Prostate gland (tissue), 2 donors: ENCODE measurements at regions not wholly inside any gene's neighbourhood (a gene's known extent, or its start where the extent isn't known, plus 50 kb on each side); places are given as distances from the start of the nearest gene placed in this dataset.
"Not testable (repeated sequence)": the region's sequence is repeated elsewhere in the genome, so short reads cannot be mapped to it uniquely, and the experiment has no call there.

Experiments
- DNase-seq: peaks from one replicate; pipeline ENCODE4 v3.0.0-alpha.2; 2019; ENCODE audit warnings: low spot score
- H3K27ac ChIP-seq, 2 donors: fragments of 200-600 bp; sonication (generic); 2 replicates each; pipeline ENCODE4 v1.5.1; 2017 to 2019
- H3K27me3 ChIP-seq: fragments of 200-600 bp; sonication (generic); replicated peaks from 2 replicates; pipeline ENCODE4 v1.5.1; 2019; ENCODE audit not compliant: insufficient read depth
- H3K36me3 ChIP-seq, 2 donors: fragments of 200-600 bp; sonication (generic); 1 replicate in 1 of 2; 2 replicates in 1 of 2; pipeline versions ENCODE4 v1.5.1 to v1.8.1; 2017 to 2019
- H3K4me1 ChIP-seq: fragments of 200-600 bp; sonication (generic); replicated peaks from 2 replicates; pipeline ENCODE4 v1.5.1; 2019
- H3K4me3 ChIP-seq, 2 donors: fragments of 200-600 bp; sonication (generic); 2 replicates each; pipeline ENCODE4 v1.5.1; 2017 to 2019
- H3K9me3 ChIP-seq: fragments of 200-600 bp; sonication (generic); 2 replicates; pipeline ENCODE4 v1.5.1; 2017
- CTCF ChIP-seq, 4 experiments: fragments of 200-600 bp in 2 of 4; fragments of 450-650 bp in 2 of 4; sonication (generic) in 2 of 4; IDR thresholded peaks; 1 replicate in 3 of 4; 2 replicates in 1 of 4; pipeline ENCODE4 v1.5.1; 2016 to 2019; ENCODE audit warnings: antibody characterized with exemption in 4 of 4, mild to moderate bottlenecking in 2 of 4, moderate library complexity in 2 of 4
- POLR2A ChIP-seq: fragments of 450-650 bp; IDR thresholded peaks from one replicate; pipeline ENCODE4 v1.6.1; 2016; ENCODE audit warnings: antibody characterized with exemption, mild to moderate bottlenecking
- POLR2AphosphoS5 ChIP-seq: sonication (generic); formaldehyde crosslinking; IDR thresholded peaks from one replicate; pipeline ENCODE4 v1.6.1; 2017; ENCODE audit warnings: antibody characterized with exemption
- WGBS: methylation state at CpG from one replicate; pipeline ENCODE4 v1.1.5; 2018; 5-methylcytosine and 5-hydroxymethylcytosine counted together
- intact Hi-C: fragments of 100-400 bp; cut with DNase I; formaldehyde crosslinking; loops from one replicate; pipeline ENCODE4 v1.14.2; 2022

- no peak overlapping the region for H3K27ac ChIP-seq
- DNase-seq, result no peak
- no peak overlapping the region for H3K4me3 ChIP-seq
- 91% methylated on average over 1 of the region's 1 CpG for WGBS
- no peaks in the 10 kb centered on the region for H3K27me3 ChIP-seq
- H3K4me1 ChIP-seq, result no peaks in the 10 kb centered on the region
- no peaks in the 10 kb centered on the region for H3K36me3 ChIP-seq
- no peak for TF ChIP-seq CTCF (IDR thresholded peaks at IDR 0.05)
- no peak for TF ChIP-seq POLR2A
- TF ChIP-seq POLR2AphosphoS5, result no peak
- intact Hi-C loops, result no loop called here
- no peaks in the 10 kb centered on the region for H3K9me3 ChIP-seq
These were observed 122.0 kb downstream of the MDH1 start for GRCh38 chr2:63710732-63711131.

GRCh38 chr2:63712748-63713147, 124.0 kb downstream of the MDH1 start:
- H3K9me3 ChIP-seq, result no peaks in the 10 kb centered on the region
- no peak for TF ChIP-seq CTCF (IDR thresholded peaks at IDR 0.05)
- TF ChIP-seq POLR2A, result no peak
- no peak for TF ChIP-seq POLR2AphosphoS5
- intact Hi-C loops, result no loop called here
- no peak overlapping the region for H3K27ac ChIP-seq
- no peaks in the 10 kb centered on the region for H3K4me1 ChIP-seq
- no peaks in the 10 kb centered on the region for H3K36me3 ChIP-seq
- no peak for DNase-seq
- no peaks in the 10 kb centered on the region for H3K27me3 ChIP-seq
- WGBS, result 78% methylated on average over 2 of the region's 2 CpGs
- no peak overlapping the region for H3K4me3 ChIP-seq

- Histone ChIP-seq H3K4me1 (no peaks in the 10 kb centered on the region), H3K4me3 (no peak overlapping the region), H3K27me3 (no peaks in the 10 kb centered on the region), H3K27ac (no peak overlapping the region), H3K9me3 (no peaks in the 10 kb centered on the region), H3K36me3 (no peaks in the 10 kb centered on the region)
- TF ChIP-seq CTCF (IDR thresholded peaks at IDR 0.05), result no peak
- TF ChIP-seq POLR2A, result no peak
- TF ChIP-seq POLR2AphosphoS5, result no peak
- intact Hi-C loops, result no loop called here
- no peak for DNase-seq
- WGBS, result 59% methylated on average over 2 of the region's 2 CpGs
These were observed 125.5 kb upstream of the UGP2 start for GRCh38 chr2:63716146-63716545.

GRCh38 chr2:63719052-63719451, 122.6 kb upstream of the UGP2 start:
- Histone ChIP-seq H3K4me1 (no peaks in the 10 kb centered on the region), H3K4me3 (no peak overlapping the region), H3K9me3 (no peaks in the 10 kb centered on the region), H3K36me3 (no peaks in the 10 kb centered on the region), H3K27me3 (no peaks in the 10 kb centered on the region), H3K27ac (no peak overlapping the region)
- intact Hi-C loops, result no loop called here
- WGBS, result 58% methylated on average over 1 of the region's 1 CpG
- DNase-seq, result no peak
- TF ChIP-seq CTCF (IDR thresholded peaks at IDR 0.05), result no peak
- TF ChIP-seq POLR2A, result no peak
- no peak for TF ChIP-seq POLR2AphosphoS5

- Histone ChIP-seq H3K27me3 (no peaks in the 10 kb centered on the region), H3K36me3 (no peaks in the 10 kb centered on the region), H3K4me3 (no peak overlapping the region), H3K27ac (no peak overlapping the region), H3K4me1 (no peaks in the 10 kb centered on the region), H3K9me3 (no peaks in the 10 kb centered on the region)
- 54% methylated on average over 1 of the region's 1 CpG for WGBS
- TF ChIP-seq POLR2A (no peak), CTCF (IDR thresholded peaks at IDR 0.05) (no peak), POLR2AphosphoS5 (no peak)
- intact Hi-C loops, result no loop called here
- no peak for DNase-seq
These were observed 120.6 kb upstream of the UGP2 start for GRCh38 chr2:63721082-63721424.

- H3K27me3 ChIP-seq, DNase-seq, H3K27ac ChIP-seq, H3K4me1 ChIP-seq, H3K36me3 ChIP-seq, intact Hi-C loops, H3K9me3 ChIP-seq, H3K4me3 ChIP-seq: not testable (repeated sequence)
- no CpG with 5 or more reads among the region's 37 CpGs for WGBS
These were observed 119.4 kb upstream of the UGP2 start for GRCh38 chr2:63722284-63722683.
